Lung (tissue), 11 donors: ENCODE measurements at regions not wholly inside any gene's neighbourhood (a gene's known extent, or its start where the extent isn't known, plus 50 kb on each side); places are given as distances from the start of the nearest gene placed in this dataset.
A peak's percentile ranks its signal among the peaks of the same experiment; 100 is the strongest.

Source experiments
- ATAC-seq: fragments of 200-7000 bp; cut with Tn5 transposase; one replicate; pipeline ENCODE4 v1.9.1; 2020; ENCODE audit warnings: moderate number of reproducible peaks; ENCODE audit not compliant: insufficient read depth, low FRiP score
- DNase-seq, 3 donors: peaks; one replicate each; pipeline ENCODE4 v3.0.0-alpha.2; 2013 to 2017
- H3K27ac ChIP-seq, 2 donors: one replicate each; pipeline ENCODE4 v1.5.1; 2013; ENCODE audit warnings: mild to moderate bottlenecking in 2 of 2, moderate library complexity in 2 of 2, control low read depth in 1 of 2, inconsistent platforms in 1 of 2, low read depth in 1 of 2, low read length in 1 of 2
- H3K27me3 ChIP-seq, 3 donors: one replicate each; pipeline ENCODE4 v1.5.1; 2013; ENCODE audit warnings: low read length in 2 of 3; ENCODE audit not compliant: control insufficient read depth in 3 of 3, insufficient read depth in 3 of 3
- H3K36me3 ChIP-seq, 4 donors: one replicate each; pipeline ENCODE4 v1.5.1; 2013; ENCODE audit warnings: low read length in 4 of 4, mild to moderate bottlenecking in 1 of 4, moderate library complexity in 1 of 4; ENCODE audit not compliant: control insufficient read depth in 4 of 4, insufficient read depth in 4 of 4
- H3K4me1 ChIP-seq, 5 donors: one replicate each; pipeline ENCODE4 v1.5.1; 2013; ENCODE audit warnings: low read length in 5 of 5, mild to moderate bottlenecking in 2 of 5, moderate library complexity in 1 of 5; ENCODE audit not compliant: control insufficient read depth in 5 of 5, insufficient read depth in 5 of 5
- H3K4me3 ChIP-seq: one replicate; pipeline ENCODE4 v1.5.1; 2013; ENCODE audit warnings: mild to moderate bottlenecking, control low read depth, moderate library complexity
- H3K9ac ChIP-seq, 2 donors: one replicate each; pipeline ENCODE4 v1.5.1; 2013; ENCODE audit warnings: low read length in 2 of 2, control low read depth in 1 of 2; ENCODE audit not compliant: insufficient read depth in 1 of 2
- H3K9me3 ChIP-seq, 4 donors: one replicate each; pipeline ENCODE4 v1.5.1; 2013; ENCODE audit warnings: low read length in 3 of 4, mild to moderate bottlenecking in 1 of 4, moderate library complexity in 1 of 4; ENCODE audit not compliant: control insufficient read depth in 4 of 4, insufficient read depth in 3 of 4
- WGBS, 2 donors: extraction: QIAGEN DNeasy Blood & Tissue Kit; methylation state at CpG; one replicate each; pipeline ENCODE4 v1.1.7; 2013; 5-methylcytosine and 5-hydroxymethylcytosine counted together
- TF ChIP-seq, protein P1 (sequence below): IDR thresholded peaks from 2 replicates; pipeline ENCODE4 v1.5.1; 2012; ENCODE audit warnings: mild to moderate bottlenecking; ENCODE audit errors: control extremely low read depth, extremely low read depth
- donor health status: control.
- donor health status: control.
- donor health status: Bipolar disorder and iron deficiency.
- donor health status: healthy.
- donor health status: DM: yes; HTN: yes; CAD: no.

DNA sequence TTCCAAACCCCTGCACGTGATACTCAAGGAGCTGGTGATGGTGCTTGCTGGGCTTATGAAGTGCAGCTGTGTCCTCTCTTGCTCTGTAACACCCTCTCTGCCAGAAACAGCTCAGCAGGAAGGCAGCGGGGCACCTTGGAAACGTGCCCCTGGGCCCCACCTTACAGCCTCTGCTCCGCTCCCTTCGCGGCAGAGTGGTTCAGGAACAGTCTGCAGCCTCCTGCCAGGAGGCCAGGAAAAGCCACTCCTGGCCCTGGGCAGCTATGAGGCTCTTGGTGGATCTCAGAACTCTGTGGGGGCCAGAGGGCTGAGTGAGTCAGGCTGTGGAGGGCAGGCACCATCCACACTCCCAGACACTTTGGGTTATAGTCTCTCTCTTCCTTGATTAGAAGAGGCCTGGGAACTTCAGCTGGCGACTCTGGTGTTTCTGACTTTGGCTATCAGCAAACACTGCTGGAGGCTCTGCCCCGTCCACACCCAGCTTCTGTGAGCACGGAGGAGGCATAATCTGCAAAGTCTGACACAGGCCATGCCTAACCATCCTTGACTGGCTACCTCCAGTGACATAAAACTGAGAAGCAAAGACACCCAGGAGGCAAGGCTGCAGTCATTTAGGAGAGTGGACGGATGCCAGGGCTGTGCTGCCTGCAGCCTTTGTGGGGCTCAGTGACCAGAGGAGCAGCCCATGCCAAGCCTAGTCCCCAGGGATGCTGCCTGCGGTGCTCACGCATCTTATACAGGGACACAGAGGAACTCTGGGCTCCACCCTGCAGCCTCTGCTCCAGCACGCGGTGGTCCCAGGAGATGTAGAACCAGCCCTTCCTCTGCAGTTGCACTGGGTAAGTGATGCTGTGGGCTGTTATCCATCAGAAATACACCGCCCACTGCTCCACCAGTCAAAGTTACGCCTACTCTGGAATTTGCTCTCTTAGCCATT, 65.3 kb downstream of the METRNL start:
- TF ChIP-seq, protein P1, sequence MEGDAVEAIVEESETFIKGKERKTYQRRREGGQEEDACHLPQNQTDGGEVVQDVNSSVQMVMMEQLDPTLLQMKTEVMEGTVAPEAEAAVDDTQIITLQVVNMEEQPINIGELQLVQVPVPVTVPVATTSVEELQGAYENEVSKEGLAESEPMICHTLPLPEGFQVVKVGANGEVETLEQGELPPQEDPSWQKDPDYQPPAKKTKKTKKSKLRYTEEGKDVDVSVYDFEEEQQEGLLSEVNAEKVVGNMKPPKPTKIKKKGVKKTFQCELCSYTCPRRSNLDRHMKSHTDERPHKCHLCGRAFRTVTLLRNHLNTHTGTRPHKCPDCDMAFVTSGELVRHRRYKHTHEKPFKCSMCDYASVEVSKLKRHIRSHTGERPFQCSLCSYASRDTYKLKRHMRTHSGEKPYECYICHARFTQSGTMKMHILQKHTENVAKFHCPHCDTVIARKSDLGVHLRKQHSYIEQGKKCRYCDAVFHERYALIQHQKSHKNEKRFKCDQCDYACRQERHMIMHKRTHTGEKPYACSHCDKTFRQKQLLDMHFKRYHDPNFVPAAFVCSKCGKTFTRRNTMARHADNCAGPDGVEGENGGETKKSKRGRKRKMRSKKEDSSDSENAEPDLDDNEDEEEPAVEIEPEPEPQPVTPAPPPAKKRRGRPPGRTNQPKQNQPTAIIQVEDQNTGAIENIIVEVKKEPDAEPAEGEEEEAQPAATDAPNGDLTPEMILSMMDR = no peak
- H3K27me3 ChIP-seq = no peaks in the 10 kb centered on the region
- no peaks in the 10 kb centered on the region for H3K9me3 ChIP-seq
- H3K4me3 ChIP-seq = no peak overlapping the region
- peaks cover 0 to 12% (median 0%) of the 10 kb centered on the region in 5 donors for H3K4me1 ChIP-seq
- ATAC-seq (no peak), DNase-seq (peak in 2 of 3 donors; percentile 16 to 46)
- H3K9ac ChIP-seq = no peak overlapping the region
- H3K36me3 ChIP-seq = no peaks in the 10 kb centered on the region
- H3K27ac ChIP-seq = no peak overlapping the region
- WGBS, 2 donors = 71 to 79% methylated on average over 16 of the region's 16 CpGs

DNA sequence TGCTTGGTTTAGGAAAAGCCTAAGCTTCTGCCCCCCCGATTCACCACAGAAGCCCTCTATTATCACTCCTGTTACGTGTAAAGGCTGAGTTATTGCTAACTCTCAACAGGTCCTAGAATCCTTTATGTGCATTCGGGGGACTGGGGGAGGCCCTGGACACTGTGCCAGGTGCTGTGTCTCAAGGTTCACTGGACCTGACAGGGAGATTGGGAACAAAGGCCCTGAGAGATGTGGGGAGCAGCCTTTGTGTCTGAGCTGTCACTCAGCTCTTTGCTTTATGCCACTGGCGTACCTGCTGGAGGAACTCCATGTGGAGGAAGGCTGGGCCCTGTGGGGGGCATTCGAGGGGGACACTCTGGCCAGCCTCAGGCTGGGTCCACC, 65.9 kb downstream of the METRNL start:
- no peaks in the 10 kb centered on the region for H3K27me3 ChIP-seq
- H3K36me3 ChIP-seq = no peaks in the 10 kb centered on the region
- TF ChIP-seq, protein P1 = no peak
- H3K9ac ChIP-seq = no peak overlapping the region
- no peak overlapping the region for H3K27ac ChIP-seq
- ATAC-seq = no peak
- peaks cover 0 to 12% (median 0%) of the 10 kb centered on the region in 5 donors for H3K4me1 ChIP-seq
- no peak overlapping the region for H3K4me3 ChIP-seq
- no peaks in the 10 kb centered on the region for H3K9me3 ChIP-seq
- no peak for DNase-seq
- WGBS, 2 donors = 69 to 76% methylated on average over 5 of the region's 5 CpGs

DNA sequence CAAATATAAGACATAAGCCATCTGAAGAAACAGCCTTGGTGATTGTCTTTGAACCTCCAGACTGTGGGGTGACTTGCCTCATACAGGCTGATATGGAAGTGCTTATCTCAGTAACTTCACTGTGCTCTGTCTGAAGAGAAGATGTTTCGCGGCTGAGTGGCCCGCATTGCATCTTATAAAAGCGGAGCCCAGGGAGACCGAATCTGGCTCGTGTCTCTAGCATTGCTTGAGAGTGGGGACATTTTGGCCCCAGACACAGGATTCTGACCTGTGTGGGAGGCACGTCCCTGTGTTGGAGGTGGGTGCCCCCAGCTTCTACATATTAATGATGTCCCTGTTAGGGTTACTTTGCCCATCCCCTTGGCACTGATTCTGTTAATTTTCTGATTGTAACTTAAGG, 66.4 kb downstream of the METRNL start:
- WGBS, 2 donors = 93 to 95% methylated on average over 7 of the region's 7 CpGs
- peak in 1 of 3 donors; percentile 4 for DNase-seq
- TF ChIP-seq, protein P1 = no peak
- Histone ChIP-seq H3K9ac (no peak overlapping the region), H3K36me3 (no peaks in the 10 kb centered on the region), H3K27ac (no peak overlapping the region), H3K4me3 (no peak overlapping the region), H3K9me3 (no peaks in the 10 kb centered on the region), H3K4me1 (peaks cover 0 to 12% (median 0%) of the 10 kb centered on the region in 5 donors), H3K27me3 (no peaks in the 10 kb centered on the region)
- ATAC-seq = no peak
